ENCODE measurements at regions not wholly inside any gene's neighbourhood (a gene's known extent, or its start where the extent isn't known, plus 50 kb on each side); places are given as distances from the start of the nearest gene placed in this dataset.

- no peak for TF ChIP-seq CTCF (conservative IDR thresholded peaks at IDR 0.05; ENCODE audit: low read depth in 2 of 2)
- no peak for TF ChIP-seq EZH2 (IDR thresholded peaks at IDR 0.05; ENCODE audit: low read depth, unreplicated experiment)
- no peak for TF ChIP-seq REST (IDR thresholded peaks at IDR 0.05; ENCODE audit: unreplicated experiment)
Measured at GRCh38 chr17:34862384-34862783, 98.9 kb downstream of the CCT6B start.
